NCI-H774 (cell line): ENCODE measurements at regions not wholly inside any gene's neighbourhood (a gene's known extent, or its start where the extent isn't known, plus 50 kb on each side); places are given as distances from the start of the nearest gene placed in this dataset.

Source experiments
- DNase-seq: peaks from one replicate; lab custom pipeline; 2025; lab: John Stamatoyannopoulos, UW

DNA sequence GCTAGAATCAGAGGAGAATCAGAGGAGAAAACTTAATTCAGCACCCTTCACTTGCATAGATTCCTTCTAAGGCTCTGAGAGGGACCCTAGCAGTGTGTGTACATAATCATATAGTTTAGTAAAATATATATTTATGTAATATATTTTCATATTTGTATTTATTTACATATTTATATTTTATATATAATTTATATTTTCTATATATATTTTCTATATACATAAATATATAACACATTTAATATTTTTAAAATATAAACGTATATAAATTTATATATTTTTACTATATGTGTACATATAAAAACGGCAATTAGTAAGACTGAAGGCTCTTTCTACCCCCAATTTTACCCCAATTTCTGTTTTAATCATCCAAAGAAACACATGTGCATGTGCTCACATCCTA, 80.3 kb downstream of the NXPE2 start:
- no peak for DNase-seq

DNA sequence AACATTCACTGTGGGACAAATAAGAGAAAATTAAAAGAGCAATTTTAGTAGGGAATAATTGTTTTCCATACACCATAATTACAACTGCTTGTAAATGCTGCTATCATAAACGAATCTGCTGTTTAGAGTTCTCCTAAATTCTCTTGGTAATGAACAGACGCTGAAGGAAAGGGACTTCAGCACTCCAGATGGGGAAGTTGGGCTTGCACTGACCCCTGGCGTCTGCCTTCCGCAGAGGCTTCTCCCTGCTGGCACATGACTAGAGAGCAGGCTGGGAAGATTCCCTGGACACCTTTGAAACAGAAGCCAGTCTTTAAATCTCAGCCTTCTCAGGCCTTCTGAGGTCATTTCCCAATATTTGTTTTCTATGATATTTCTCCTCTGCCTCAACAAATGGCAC, 84.1 kb downstream of the NXPE2 start:
- DNase-seq: peak; percentile 58

DNA sequence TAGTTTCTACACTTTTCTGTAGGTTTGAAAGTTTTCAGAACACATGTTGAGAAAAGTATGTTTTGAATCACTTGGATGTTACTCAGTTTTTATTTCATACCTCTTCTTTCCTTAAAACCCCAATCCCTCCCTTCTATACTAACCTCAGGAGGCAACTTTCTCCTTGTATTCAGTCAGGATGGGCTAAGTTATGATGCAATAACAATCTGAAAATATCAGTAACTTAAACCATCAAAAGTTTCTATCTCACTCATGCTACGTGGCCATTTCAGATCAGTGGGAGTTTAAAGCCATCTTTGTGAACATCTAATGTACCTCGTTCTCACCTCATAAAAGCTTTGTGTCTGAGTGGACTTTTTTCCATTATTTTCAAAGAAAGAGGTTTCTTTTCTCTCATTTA, 86.2 kb downstream of the NXPE2 start:
- no peak for DNase-seq

DNA sequence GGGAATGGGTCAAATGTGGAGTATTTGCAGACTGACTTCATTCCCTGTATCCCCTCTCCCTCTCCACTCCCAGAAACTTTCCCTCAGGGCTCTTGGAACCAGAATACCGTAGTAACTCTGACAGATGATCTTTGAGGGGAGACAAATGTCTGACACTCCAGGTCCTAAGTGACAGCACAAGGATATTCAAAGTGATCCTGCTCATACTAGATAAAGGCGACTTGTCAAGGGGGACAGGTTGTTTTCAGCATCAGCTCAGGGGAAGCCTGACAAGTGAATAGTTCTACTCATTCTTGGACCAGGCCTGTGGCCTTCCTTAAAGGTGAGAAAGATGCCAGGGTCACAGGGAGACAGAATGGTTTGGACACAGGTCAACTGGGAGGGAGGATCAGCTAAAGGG, 92.8 kb downstream of the NXPE2 start:
- no peak for DNase-seq

DNA sequence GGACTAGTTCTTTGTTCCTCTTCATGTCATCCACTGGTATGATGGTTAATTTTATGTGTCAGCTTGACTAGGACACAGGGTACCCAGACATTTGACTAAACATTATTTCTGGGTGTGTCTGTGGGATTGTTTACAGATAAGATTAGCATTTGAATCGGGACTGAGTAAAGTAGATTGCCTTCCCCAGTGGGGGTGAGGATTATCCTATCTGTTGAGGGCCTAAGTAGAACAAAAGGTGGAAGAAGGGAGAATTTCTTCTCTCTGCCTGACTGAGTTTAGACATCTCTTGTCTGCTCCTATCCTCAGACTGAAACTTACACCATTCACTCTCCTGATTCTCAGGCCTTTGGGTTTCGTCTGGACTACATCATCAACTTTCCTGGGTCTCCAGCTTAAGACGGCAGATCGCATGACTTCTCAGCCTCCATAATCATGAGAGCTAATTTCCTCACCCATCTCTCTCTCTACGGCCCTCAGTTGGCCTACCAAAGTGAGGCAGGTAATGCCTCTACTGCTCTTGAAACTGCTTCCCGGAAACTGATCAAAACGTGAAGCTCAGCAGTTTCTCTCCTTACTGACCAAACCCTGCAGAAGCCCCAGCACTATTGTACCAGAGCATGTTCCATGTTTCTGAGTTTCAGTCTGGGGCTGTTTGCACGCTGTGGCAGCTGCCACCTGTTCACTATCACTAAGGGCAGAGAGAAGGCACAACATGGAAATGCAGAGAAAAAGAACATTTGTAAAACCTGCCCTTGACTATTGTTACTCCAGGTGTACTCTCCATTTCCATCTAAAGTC, 95.4 kb downstream of the NXPE2 start:
- DNase-seq: no peak

DNA sequence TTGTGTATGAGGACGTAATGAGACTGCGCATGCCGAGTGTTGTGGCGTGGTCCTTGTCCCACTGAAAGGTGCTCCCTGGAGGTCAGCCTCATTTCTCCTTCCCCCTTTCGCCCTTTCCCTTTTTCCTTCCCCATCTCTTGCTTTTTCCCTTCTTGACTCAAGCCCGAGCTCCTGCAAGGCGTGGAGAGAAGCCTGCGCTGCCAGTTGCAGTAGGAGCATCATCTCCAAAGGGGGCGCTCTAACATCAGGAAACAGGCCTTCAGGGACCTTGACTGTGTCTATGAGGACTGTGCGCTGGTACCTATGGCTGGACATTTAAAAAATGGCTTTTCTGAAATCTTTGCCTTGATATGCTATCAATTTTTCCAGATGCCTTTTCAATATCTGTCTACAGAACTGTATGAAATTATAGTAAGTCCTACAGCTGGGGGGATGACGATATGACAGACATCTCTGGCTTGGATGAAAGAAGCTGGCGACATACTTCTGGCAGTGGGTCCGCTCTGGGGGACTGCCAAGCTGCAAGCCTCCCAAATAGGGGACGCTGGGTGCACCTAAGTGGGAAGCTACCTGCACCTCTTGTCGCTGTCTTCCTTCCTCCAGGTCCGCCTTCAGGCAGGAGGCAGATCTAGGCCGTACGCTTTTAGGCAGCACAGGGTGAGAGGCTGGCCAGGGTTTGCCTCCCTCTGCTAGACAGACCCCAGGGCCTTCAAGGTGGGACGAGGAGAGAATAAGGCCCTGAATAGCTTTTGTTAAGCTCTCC, 96.5 kb downstream of the NXPE2 start:
- peak; percentile 67 for DNase-seq

DNA sequence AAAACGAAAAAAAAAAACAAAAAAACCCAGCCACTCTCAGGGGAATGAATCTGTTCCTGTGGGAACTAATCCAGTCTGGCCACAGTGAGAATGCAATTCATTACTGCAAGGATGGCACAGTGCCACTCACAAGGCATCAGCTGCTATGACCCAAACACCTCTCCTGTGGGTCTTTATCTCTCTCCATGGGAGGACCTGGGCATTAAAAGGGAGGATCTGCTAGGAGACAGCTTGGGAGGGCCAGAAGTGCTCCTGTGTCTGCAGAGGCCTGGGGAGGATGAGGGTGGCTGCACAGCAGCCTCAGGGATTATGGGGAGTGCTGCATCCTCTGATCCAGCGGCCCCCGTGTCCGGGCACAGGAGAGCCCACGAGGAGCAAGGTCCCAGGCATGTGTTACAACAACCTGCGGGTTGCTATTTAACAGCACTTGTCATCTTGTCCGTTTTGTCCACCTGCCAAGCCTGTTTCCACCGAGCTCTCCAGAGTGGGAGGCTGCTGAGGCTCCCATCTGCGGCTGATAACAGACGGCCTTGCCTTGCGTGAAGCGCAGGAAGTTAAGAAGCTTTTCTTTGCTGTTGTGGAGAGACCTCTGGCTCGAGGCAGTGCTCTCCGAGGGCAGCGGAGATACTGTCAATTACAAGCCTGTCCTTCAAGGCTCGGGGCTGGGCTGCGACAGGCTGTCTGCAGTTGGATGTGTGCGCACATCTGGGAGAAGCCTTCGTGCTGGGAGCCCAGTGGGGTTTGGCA, 97.7 kb downstream of the NXPE2 start:
- no peak for DNase-seq

DNA sequence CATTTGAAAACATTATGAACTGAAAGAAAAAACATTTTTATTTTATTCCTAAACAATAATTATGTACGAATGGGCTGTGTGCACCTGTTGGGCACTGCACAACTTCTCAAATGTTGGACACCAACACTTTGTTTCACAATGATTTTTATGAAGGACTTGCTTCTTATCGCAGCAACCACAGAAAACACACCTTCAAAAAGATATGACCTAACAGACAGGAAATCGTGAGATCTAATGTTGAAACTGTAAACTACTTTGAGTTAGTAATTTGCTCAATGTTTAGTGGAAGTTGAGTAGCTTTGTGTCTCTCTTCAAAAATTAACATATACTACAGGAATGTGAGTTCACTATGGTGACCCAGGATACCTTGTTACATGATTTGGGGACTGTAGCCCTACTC, 98.6 kb downstream of the NXPE2 start:
- no peak for DNase-seq

DNA sequence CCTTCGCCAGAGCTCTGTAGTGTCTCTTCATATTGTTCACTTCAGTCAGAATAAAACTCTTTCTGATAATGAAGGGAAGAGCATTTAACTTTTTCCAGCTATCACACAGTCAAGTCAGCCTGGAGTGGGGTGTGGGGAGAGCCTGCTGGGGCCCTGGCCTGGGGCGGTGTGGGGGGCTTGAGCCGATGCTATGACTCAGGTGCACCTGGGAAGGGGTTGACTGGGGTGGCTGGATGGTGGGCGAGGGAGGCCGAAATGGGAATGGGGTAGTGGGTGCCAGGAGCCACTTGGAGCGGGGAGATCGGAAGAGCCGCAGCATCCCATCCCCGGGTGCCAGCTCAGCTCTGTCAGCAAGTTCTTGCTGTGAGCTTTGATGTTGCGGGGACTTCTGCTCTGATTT, 100.9 kb downstream of the NXPE2 start:
- DNase-seq: no peak

DNA sequence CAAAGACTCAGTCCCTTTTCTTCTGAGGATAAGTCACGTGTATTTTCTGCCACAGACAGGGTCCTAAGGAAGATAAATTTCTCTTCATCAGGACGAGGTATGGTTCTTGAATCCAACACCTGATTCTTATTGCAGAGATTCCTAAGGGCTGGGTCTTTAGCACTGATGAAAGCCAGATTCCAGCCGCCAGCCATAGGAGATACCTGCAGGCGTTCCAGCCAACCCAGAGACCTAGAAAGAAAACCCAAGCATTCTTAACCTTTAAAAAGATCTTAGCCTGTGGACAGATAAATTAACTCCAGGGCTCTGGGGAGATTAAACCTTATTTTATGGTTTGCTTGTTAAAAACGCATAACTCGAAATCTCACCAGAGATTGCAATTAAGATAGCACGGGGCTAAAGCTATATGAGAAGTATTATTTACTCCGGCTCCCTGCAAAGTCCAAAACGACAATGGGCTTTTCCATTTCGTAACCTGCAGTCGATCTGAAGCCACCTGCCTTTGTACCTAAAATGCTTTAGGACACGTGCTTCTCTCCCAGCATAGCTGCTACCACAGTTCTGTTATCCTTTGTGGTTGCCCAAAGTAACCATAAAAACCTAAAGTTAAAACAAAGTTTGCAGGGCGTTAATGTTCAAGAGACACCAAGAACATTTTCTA, 104.5 kb downstream of the NXPE2 start:
- DNase-seq: no peak

DNA sequence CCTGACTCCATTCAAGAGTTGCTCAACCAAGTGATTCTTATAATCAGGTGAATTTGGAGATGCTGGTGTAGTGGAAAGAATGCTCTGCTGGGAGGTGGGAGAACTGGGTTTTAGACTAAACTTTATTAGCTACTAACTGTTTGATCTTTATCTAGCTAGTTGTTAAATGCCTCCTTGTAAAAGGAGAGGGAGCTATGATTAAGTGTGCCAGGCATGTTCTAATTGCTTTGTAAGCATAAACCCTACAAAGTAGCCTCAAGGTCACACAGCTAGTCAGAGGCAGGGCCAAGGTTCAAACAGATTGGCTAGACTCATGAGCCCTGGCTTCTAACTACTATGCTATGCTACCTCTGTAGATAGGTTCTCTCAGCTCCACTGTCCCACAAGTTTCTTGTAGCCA, 105.5 kb downstream of the NXPE2 start:
- no peak for DNase-seq

DNA sequence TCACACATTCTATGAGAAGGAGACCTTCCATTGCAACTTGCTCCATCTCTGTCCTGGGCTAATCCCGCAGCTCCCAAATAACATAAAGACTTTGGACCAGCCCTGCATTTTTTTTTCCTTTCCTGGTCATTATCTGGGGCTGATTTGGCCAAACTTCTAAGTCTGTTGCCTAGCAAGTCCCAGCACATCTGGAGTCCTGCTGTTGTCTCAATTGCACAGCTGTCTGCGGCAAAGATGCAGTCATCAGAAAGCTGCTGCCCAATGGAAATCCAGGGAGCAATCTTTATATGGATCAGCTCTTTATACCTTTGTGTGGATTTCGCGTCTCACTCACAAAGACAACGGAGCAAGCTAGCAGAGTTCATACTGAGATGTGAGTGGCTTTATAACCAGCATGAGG, 105.9 kb downstream of the NXPE2 start:
- DNase-seq: no peak

DNA sequence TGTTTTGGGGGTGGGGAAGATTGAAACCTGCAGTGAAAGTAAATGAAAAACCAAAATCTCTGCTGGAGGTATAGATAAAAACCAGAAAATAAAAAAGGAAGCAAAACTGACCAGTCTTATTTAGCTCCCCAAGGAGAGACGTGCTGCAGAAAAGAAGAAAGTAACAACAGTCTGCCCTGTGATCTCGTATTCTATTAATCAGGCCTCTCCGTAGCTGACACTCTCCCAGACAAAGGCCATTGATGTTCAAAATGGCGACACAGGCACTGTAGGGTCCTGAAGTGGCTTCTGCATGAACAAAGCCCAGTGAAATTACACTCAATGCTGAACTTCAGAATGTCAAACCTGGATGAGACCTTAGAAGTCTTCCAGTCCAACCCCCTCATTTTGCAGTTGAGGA, 106.6 kb downstream of the NXPE2 start:
- no peak for DNase-seq

DNA sequence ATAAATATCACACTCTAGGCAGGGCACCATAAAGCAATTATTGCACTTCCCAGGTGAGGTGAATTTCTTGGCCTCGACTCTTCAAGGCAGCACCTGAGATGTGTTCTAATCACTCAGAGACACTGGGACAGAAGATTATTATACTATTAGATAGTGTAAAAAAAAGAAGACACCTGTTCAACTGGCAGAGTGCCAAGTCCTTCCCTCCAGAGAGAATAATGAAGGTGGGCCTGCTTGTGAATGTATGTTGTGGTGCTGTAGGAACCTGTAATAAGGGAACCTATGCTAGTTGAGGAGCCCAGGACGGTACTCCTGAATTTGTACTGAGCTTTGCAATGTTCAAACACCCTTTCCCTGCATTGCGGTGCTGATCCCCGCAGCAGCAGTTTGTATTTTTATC, 107.5 kb downstream of the NXPE2 start:
- DNase-seq: no peak

DNA sequence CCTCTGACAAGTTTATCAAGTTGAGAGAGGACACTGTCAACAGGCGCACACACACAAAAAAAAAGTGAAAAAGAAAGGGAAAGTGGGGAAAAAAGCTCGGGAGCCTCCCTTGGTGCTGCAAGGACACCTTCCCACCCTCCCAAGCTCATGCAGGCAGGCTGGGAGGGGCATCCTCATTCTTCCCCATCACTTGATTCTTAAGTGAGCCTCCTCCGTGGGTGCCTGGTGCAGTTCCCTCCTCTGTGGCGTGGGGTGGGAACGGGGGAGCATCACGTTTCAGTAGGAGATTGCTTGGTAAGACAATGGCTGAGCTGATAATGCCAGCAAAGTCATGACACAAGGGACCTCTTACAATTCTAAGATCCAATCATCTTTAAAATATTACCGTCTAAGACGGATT, 108.8 kb downstream of the NXPE2 start:
- no peak for DNase-seq

DNA sequence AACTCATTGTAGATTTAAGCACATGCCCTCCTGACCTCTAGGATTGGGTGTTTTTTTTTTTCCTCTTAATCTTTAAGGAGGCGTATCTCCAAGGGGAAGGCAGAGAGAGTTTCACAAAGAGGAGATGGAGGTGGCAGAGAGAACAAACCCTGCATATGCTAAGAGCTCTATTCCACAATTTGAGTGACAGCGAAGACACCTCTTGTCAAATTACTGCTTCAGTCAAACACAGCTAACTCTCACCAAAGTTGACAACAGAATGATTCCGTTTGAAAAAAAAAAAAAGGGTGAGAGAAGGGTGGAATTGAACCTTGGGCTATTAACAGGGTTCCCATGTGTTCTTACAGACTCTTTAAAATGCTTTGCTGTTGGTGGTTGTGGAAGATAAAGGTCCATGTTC, 112.6 kb downstream of the NXPE2 start:
- DNase-seq: no peak

DNA sequence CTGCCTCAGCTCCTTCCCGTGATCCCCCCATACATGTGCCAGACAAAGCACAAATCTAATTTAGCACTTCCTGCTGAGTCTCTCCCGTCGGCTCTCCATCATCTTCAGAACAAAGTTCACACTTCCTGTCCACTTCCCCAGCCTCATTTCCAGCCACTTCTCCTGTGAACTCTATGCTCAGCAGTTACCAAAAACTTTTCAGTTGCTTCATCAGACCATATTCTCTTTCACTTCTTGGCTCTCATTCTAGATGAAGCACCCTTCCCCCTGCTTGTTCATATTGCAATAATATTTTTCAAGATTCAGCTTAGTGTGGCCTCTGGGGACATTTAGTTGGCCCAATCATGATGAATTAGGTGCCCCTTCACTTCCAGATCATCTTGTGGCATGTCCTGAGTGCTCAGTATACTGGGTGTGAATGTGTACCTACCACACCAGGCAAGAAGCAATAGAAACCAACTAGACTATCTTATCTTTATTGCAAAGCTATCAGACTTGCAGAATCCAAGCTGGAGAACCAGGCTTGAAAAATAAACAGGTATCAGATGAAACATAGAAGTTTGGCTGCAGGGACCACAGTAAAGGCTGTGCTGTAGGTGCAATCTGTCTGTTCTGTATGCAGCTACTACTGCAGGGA, 115.8 kb downstream of the NXPE2 start:
- DNase-seq: no peak

DNA sequence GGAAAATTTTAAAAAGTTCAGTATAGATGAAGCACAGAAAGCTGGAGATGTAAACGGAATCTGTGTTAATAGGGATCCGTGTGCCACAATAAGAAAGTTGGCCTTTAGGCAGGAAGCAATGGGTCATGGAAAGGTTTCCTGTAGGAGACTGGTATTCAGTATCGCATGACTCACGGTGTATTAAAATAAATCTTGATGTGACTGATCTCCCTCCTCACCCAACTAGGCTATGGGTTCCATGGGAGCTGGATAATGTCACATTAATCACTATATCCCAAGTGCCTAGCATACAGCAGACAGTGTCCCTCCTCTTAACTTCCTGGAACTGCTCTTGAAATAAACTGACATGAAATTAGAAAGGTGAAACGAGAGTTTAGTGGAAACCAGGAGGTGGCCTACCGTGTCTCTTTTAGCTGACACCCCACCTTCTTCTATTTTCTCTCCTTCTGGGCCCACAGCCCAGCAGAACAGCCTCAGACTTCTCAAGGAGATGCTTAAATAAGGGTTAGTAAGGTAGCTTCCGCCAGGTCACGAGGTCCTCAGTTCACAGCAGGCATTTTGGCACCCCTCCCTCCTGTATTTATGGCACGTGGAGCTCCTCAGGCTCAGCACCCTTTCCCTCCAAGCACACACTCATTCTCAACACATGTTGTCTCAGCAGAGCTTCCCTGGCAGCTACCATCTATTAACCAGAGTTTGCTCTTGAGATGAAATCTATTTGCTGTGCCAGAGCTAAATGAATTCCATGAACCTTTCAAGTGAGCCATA, 118.8 kb downstream of the NXPE2 start:
- DNase-seq: no peak

DNA sequence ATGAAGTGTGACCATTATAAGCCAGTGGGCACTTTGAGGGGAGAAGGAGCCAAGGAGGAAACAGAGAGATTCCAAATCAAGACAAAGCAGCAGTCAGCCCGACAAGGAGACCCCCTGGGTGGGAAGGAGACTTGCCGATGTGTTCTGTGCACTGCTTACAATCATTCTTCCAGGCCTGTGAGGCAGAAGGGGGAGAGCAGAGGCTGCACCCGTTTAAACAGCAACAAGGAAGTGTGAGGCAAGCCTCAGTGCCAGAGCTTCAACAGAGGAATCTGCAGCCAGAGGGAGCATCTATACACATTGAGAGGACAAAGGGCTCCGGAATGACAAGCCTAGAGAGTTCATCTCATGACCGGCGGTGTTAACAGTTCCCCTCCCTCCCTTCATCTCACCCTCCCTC, 121.1 kb downstream of the NXPE2 start:
- no peak for DNase-seq

DNA sequence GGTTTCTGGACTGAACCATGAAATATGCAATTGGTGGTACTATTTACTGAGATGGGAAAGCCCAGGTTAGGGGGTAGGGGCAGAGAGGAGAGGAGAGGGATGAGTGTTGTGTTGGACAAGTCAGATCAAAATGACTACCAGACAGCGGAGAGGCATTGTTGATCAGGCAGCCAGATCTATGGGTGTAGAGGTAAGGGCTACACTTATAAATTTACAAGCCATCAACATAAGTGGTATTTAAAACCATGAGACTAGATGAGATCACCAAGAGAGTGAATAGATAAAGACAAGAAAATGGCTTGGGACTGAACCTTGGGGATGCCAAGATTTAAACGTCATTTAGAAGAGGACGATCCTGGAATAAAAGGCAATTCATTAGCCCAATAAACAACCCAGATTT, 123.4 kb downstream of the NXPE2 start:
- DNase-seq: no peak

DNA sequence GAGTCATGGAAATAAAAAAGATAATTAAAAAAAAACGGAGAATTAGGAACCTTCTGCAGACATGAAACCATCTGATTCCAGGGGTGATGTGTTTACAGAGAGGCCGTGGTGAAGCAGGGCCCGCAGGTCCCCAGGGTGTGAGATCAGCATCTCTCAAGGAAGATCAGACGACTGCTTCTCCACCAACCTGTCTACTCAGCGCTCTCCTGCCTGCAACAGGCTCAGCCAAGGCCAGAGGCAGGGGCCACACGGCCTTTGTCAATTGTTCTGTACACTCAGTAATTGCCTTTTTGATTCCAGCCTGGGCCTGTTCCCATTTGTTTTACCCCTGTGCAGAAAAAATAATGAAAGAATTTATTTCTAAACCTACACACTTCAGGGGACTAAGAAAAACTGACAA, 124.6 kb downstream of the NXPE2 start:
- DNase-seq: no peak
